Stomach (tissue), 8 donors: ENCODE measurements at regions not wholly inside any gene's neighbourhood (a gene's known extent, or its start where the extent isn't known, plus 50 kb on each side); places are given as distances from the start of the nearest gene placed in this dataset.

Source experiments
- DNase-seq, 2 donors: peaks; one replicate each; pipeline versions ENCODE4 v3.0.0 to v3.0.0-alpha.2; 2013 to 2019
- H3K27ac ChIP-seq, 5 donors: fragments of 200-600 bp in 4 of 5; sonication (generic) in 4 of 5; one replicate each; pipeline ENCODE4 v1.5.1; 2013 to 2019; ENCODE audit warnings: mild to moderate bottlenecking in 1 of 5, moderate library complexity in 1 of 5
- H3K27me3 ChIP-seq, 3 donors: fragments of 200-600 bp; sonication (generic); one replicate each; pipeline ENCODE4 v1.5.1; 2017 to 2019; ENCODE audit warnings: mixed run types in 1 of 3
- H3K36me3 ChIP-seq, 4 donors: fragments of 200-600 bp; sonication (generic); 1 replicate in 3 of 4; 2 replicates in 1 of 4; pipeline ENCODE4 v1.5.1; 2016 to 2019
- H3K4me1 ChIP-seq, 4 donors: fragments of 200-600 bp; sonication (generic); one replicate each; pipeline ENCODE4 v1.5.1; 2016 to 2019
- H3K4me3 ChIP-seq, 4 donors: fragments of 200-600 bp; sonication (generic) in 3 of 4; one replicate each; pipeline ENCODE4 v1.5.1; 2016 to 2019; ENCODE audit warnings: mild to moderate bottlenecking in 1 of 4
- H3K9me3 ChIP-seq, 4 donors: fragments of 200-600 bp; sonication (generic); one replicate each; pipeline ENCODE4 v1.5.1; 2016 to 2019
- CTCF ChIP-seq, 7 experiments: fragments of 450-650 bp in 4 of 7; fragments of 200-600 bp in 3 of 7; sonication (generic) in 3 of 7; IDR thresholded peaks; one replicate each; pipeline ENCODE4 v1.5.1; 2016 to 2019; ENCODE audit warnings: antibody characterized with exemption in 7 of 7, control low read depth in 2 of 7, mild to moderate bottlenecking in 1 of 7
- EP300 ChIP-seq: sonication (generic); formaldehyde crosslinking; IDR thresholded peaks from one replicate; pipeline ENCODE4 v1.6.1; 2017; ENCODE audit warnings: antibody characterized with exemption
- POLR2A ChIP-seq, 4 donors: fragments of 450-650 bp; IDR thresholded peaks; one replicate each; pipeline ENCODE4 v1.6.1; 2016; ENCODE audit warnings: antibody characterized with exemption in 4 of 4, control low read depth in 2 of 4, mild to moderate bottlenecking in 1 of 4, moderate library complexity in 1 of 4
- POLR2AphosphoS5 ChIP-seq, 3 donors: sonication (generic); formaldehyde crosslinking; IDR thresholded peaks; one replicate each; pipeline ENCODE4 v1.6.1; 2016; ENCODE audit warnings: antibody characterized with exemption in 3 of 3
- WGBS, 5 donors: extraction: QIAGEN DNeasy Blood & Tissue Kit in 3 of 5; methylation state at CpG; one replicate each; pipeline versions ENCODE4 v1.1.5 to v1.1.7; 2013 to 2018; 5-methylcytosine and 5-hydroxymethylcytosine counted together
- intact Hi-C: fragments of 100-400 bp; cut with DNase I; formaldehyde crosslinking; loops from one replicate; pipeline ENCODE4 v1.15.1; 2023; ENCODE audit warnings: low total_unique reads
- donor health status: healthy with polysubstance abuse.
- donor health status: Bipolar disorder and iron deficiency.
- donor health status: healthy.

- H3K27ac ChIP-seq, result no peak overlapping the region
- WGBS, 5 donors, result 41 to 54% (median 45%) methylated on average over 7 of the region's 7 CpGs
- no peak for DNase-seq
- no peaks in the 10 kb centered on the region for H3K4me1 ChIP-seq
- TF ChIP-seq EP300 (no peak), CTCF (IDR thresholded peaks at IDR 0.05) (no peak), POLR2A (IDR thresholded peaks at IDR 0.05) (no peak), POLR2AphosphoS5 (IDR thresholded peaks at IDR 0.05) (no peak)
- no peaks in the 10 kb centered on the region for H3K9me3 ChIP-seq
- intact Hi-C loops, result no loop called here
- no peak overlapping the region for H3K4me3 ChIP-seq
- H3K36me3 ChIP-seq, result no peaks in the 10 kb centered on the region
- H3K27me3 ChIP-seq, result no peaks in the 10 kb centered on the region
These were observed 159.7 kb upstream of the ZNF236 start for GRCh38 chr18:76662626-76663025.

- H3K4me1 ChIP-seq, result no peaks in the 10 kb centered on the region
- intact Hi-C loops, result no loop called here
- H3K9me3 ChIP-seq, result no peaks in the 10 kb centered on the region
- WGBS, 5 donors, result 75 to 84% (median 82%) methylated on average over 8 to 9 of the region's 9 CpGs
- no peak overlapping the region for H3K27ac ChIP-seq
- no peak overlapping the region for H3K4me3 ChIP-seq
- DNase-seq, result no peak
- no peak for TF ChIP-seq POLR2A (IDR thresholded peaks at IDR 0.05)
- H3K36me3 ChIP-seq, result no peaks in the 10 kb centered on the region
- peaks cover 0 to 13% (median 0%) of the 10 kb centered on the region in 3 donors for H3K27me3 ChIP-seq
These were observed 161.7 kb upstream of the ZNF236 start for GRCh38 chr18:76660571-76661192.

- intact Hi-C loops, result no loop called here
- H3K4me3 ChIP-seq, result no peak overlapping the region
- H3K36me3 ChIP-seq, result no peaks in the 10 kb centered on the region
- no peaks in the 10 kb centered on the region for H3K4me1 ChIP-seq
- DNase-seq, result peak in 1 of 2 donors; percentile 33
- 38 to 58% (median 45%) methylated on average over 7 of the region's 7 CpGs for WGBS, 5 donors
- H3K27ac ChIP-seq, result no peak overlapping the region
- TF ChIP-seq POLR2AphosphoS5 (IDR thresholded peaks at IDR 0.05), result no peak
- H3K9me3 ChIP-seq, result no peaks in the 10 kb centered on the region
- H3K27me3 ChIP-seq, result peaks cover 0 to 30% (median 0%) of the 10 kb centered on the region in 3 donors
These were observed 163.6 kb upstream of the ZNF516 start for GRCh38 chr18:76658627-76659026.

GRCh38 chr18:76657911-76658470 is 162.9 kb upstream of the ZNF516 start:
- TF ChIP-seq POLR2AphosphoS5 (IDR thresholded peaks at IDR 0.05), result no peak
- TF ChIP-seq EP300, result no peak
- no peak for TF ChIP-seq CTCF (IDR thresholded peaks at IDR 0.05)
- TF ChIP-seq POLR2A (IDR thresholded peaks at IDR 0.05), result no peak
- DNase-seq, result no peak
- Histone ChIP-seq H3K27me3 (peaks cover 0 to 30% (median 0%) of the 10 kb centered on the region in 3 donors), H3K4me3 (no peak overlapping the region), H3K9me3 (no peaks in the 10 kb centered on the region), H3K4me1 (no peaks in the 10 kb centered on the region), H3K27ac (no peak overlapping the region), H3K36me3 (no peaks in the 10 kb centered on the region)
- WGBS, 5 donors, result 65 to 78% (median 68%) methylated on average over 9 of the region's 9 CpGs
- intact Hi-C loops, result no loop called here

- H3K4me1 ChIP-seq, result no peaks in the 10 kb centered on the region
- intact Hi-C loops, result no loop called here
- DNase-seq, result peak in 1 of 2 donors; percentile 30
- TF ChIP-seq CTCF (IDR thresholded peaks at IDR 0.05), result no peak
- TF ChIP-seq POLR2AphosphoS5 (IDR thresholded peaks at IDR 0.05), result no peak
- no peak for TF ChIP-seq EP300
- H3K36me3 ChIP-seq, result no peaks in the 10 kb centered on the region
- no peak overlapping the region for H3K27ac ChIP-seq
- H3K9me3 ChIP-seq, result no peaks in the 10 kb centered on the region
- H3K27me3 ChIP-seq, result peaks cover 0 to 30% (median 0%) of the 10 kb centered on the region in 3 donors
- WGBS, 5 donors, result 35 to 43% (median 40%) methylated on average over 8 of the region's 8 CpGs
- H3K4me3 ChIP-seq, result no peak overlapping the region
These were observed 162.1 kb upstream of the ZNF516 start for GRCh38 chr18:76656925-76657827.
